ENCODE measurements at regions not wholly inside any gene's neighbourhood (a gene's known extent, or its start where the extent isn't known, plus 50 kb on each side); places are given as distances from the start of the nearest gene placed in this dataset.

- no peaks in the 10 kb centered on the region for H3K27me3 ChIP-seq (ENCODE audit: insufficient read depth, low read length)
- no peaks in the 10 kb centered on the region for H3K79me1 ChIP-seq (ENCODE audit: insufficient read depth, low read depth, low read length, poor library complexity, severe bottlenecking)
- no peaks in the 10 kb centered on the region for H3K79me2 ChIP-seq (ENCODE audit: insufficient read depth, low read length)
- no peak overlapping the region for H3K27ac ChIP-seq (ENCODE audit: insufficient read length, low read depth, low read length)
- no peak overlapping the region for H3K4ac ChIP-seq (ENCODE audit: low read depth, low read length)
- H2BK120ac ChIP-seq (ENCODE audit: low read depth, low read length, poor library complexity, severe bottlenecking), result no peak overlapping the region
- no peak overlapping the region for H2BK12ac ChIP-seq (ENCODE audit: insufficient read length, low read depth, low read length)
- no peak overlapping the region for H3K56ac ChIP-seq (ENCODE audit: insufficient read length, low read depth, low read length)
- H3K4me1 ChIP-seq (ENCODE audit: insufficient read depth, low read length), result no peaks in the 10 kb centered on the region; the same call in 1 of the 2 replicates
- H2AK5ac ChIP-seq (ENCODE audit: insufficient read length, low read length), result no peak overlapping the region
- H3K4me2 ChIP-seq (ENCODE audit: insufficient read depth, insufficient read length, low read length), result no peak overlapping the region
- DNase-seq, result no peak
- Mint-ChIP-seq H3K4me1 (peaks cover 4 to 5% of the 10 kb centered on the region in 2 experiments; a peak in 1 of 4 replicates), H3K27ac (no peak overlapping the region), H3K9me3 (no peaks in the 10 kb centered on the region), H3K4me3 (no peak overlapping the region), H3K36me3 (ENCODE audit: insufficient read depth in 1 of 3, low read depth in 3 of 3) (no peaks in the 10 kb centered on the region; a peak in 1 of 7 replicates), H3K27me3 (ENCODE audit: low read depth) (no peaks in the 10 kb centered on the region)
- no peak overlapping the region for H3K9ac ChIP-seq (ENCODE audit: extremely low read depth, insufficient read length, low read length)
- no peak overlapping the region for H2BK15ac ChIP-seq (ENCODE audit: low read depth, low read length)
- no peaks in the 10 kb centered on the region for H3K23me2 ChIP-seq (ENCODE audit: insufficient read length, low read depth, low read length, poor library complexity, severe bottlenecking)
- TF ChIP-seq, protein P1, sequence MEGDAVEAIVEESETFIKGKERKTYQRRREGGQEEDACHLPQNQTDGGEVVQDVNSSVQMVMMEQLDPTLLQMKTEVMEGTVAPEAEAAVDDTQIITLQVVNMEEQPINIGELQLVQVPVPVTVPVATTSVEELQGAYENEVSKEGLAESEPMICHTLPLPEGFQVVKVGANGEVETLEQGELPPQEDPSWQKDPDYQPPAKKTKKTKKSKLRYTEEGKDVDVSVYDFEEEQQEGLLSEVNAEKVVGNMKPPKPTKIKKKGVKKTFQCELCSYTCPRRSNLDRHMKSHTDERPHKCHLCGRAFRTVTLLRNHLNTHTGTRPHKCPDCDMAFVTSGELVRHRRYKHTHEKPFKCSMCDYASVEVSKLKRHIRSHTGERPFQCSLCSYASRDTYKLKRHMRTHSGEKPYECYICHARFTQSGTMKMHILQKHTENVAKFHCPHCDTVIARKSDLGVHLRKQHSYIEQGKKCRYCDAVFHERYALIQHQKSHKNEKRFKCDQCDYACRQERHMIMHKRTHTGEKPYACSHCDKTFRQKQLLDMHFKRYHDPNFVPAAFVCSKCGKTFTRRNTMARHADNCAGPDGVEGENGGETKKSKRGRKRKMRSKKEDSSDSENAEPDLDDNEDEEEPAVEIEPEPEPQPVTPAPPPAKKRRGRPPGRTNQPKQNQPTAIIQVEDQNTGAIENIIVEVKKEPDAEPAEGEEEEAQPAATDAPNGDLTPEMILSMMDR (conservative IDR thresholded peaks at IDR 0.05), result no peak
- H4K91ac ChIP-seq (ENCODE audit: insufficient read length, low read depth, low read length), result no peak overlapping the region
- no peak overlapping the region for H4K8ac ChIP-seq (replicated peaks; ENCODE audit: insufficient read length, low read depth, low read length)
- H4K20me1 ChIP-seq (ENCODE audit: control insufficient read depth, insufficient read depth, insufficient read length), result peaks cover 3% of the 10 kb centered on the region
- WGBS (ENCODE audit: extremely low coverage, insufficient read length, low lambda C conversion rate), result no CpG with 5 or more reads among the region's 1 CpG
- no peak overlapping the region for H3K18ac ChIP-seq (ENCODE audit: insufficient read length, low read depth, low read length)
- H2BK20ac ChIP-seq (ENCODE audit: low read depth, low read length, poor library complexity, severe bottlenecking), result no peak overlapping the region
- H3T11ph ChIP-seq (ENCODE audit: low read length), result no peak overlapping the region
- H4K5ac ChIP-seq (ENCODE audit: insufficient read length, low read depth, low read length), result no peak overlapping the region
- H2BK5ac ChIP-seq (ENCODE audit: insufficient read length, low read length), result no peak overlapping the region
- no peak overlapping the region for H3K14ac ChIP-seq (ENCODE audit: insufficient read depth, low read length)
- H3K9me3 ChIP-seq (ENCODE audit: control insufficient read depth, low read depth, low read length), result no peaks in the 10 kb centered on the region
- H2AFZ ChIP-seq (ENCODE audit: low read length), result no peak overlapping the region
- no peak overlapping the region for H3K23ac ChIP-seq (ENCODE audit: insufficient read length, low read depth, low read length)
Observed at GRCh38 chr2:149650006-149650405, 62.4 kb upstream of the MMADHC start.
